Gastroesophageal sphincter (tissue), 4 donors: ENCODE measurements at regions not wholly inside any gene's neighbourhood (a gene's known extent, or its start where the extent isn't known, plus 50 kb on each side); places are given as distances from the start of the nearest gene placed in this dataset.

Experiments
- ATAC-seq: fragments of 150-250 bp; one replicate; pipeline ENCODE4 v1.9.1; 2016; ENCODE audit warnings: mild to moderate bottlenecking, moderate library complexity
- H3K27ac ChIP-seq, 4 donors: fragments of 200-600 bp; sonication (generic) in 3 of 4; 1 replicate in 3 of 4; 2 replicates in 1 of 4; pipeline ENCODE4 v1.5.1; 2016 to 2019
- H3K27me3 ChIP-seq: fragments of 200-600 bp; sonication (generic); one replicate; pipeline ENCODE4 v1.5.1; 2019
- H3K36me3 ChIP-seq, 2 donors: fragments of 200-600 bp; sonication (generic); one replicate each; pipeline ENCODE4 v1.5.1; 2019; ENCODE audit warnings: control low read depth in 1 of 2
- H3K4me1 ChIP-seq, 3 donors: fragments of 200-600 bp; sonication (generic); 1 replicate in 2 of 3; 2 replicates in 1 of 3; pipeline ENCODE4 v1.5.1; 2016 to 2019; ENCODE audit warnings: control low read depth in 2 of 3
- H3K4me3 ChIP-seq, 2 donors: fragments of 200-600 bp; sonication (generic); one replicate each; pipeline ENCODE4 v1.5.1; 2019; ENCODE audit warnings: mild to moderate bottlenecking in 1 of 2, moderate library complexity in 1 of 2
- H3K9me3 ChIP-seq, 3 donors: fragments of 200-600 bp; sonication (generic); one replicate each; pipeline ENCODE4 v1.5.1; 2017 to 2019; ENCODE audit warnings: control low read depth in 2 of 3
- EP300 ChIP-seq: sonication (generic); formaldehyde crosslinking; IDR thresholded peaks from one replicate; pipeline ENCODE4 v1.6.1; 2017; ENCODE audit warnings: antibody characterized with exemption, mild to moderate bottlenecking
- POLR2A ChIP-seq, 2 donors: fragments of 450-650 bp; IDR thresholded peaks; one replicate each; pipeline ENCODE4 v1.6.1; 2017; ENCODE audit warnings: antibody characterized with exemption in 2 of 2, mild to moderate bottlenecking in 2 of 2, moderate library complexity in 1 of 2
- POLR2AphosphoS5 ChIP-seq: sonication (generic); formaldehyde crosslinking; IDR thresholded peaks from one replicate; pipeline ENCODE4 v1.6.1; 2017; ENCODE audit warnings: antibody characterized with exemption
- WGBS, 2 donors: methylation state at CpG; one replicate each; pipeline ENCODE4 v1.1.5; 2018; ENCODE audit warnings: low coverage in 1 of 2; 5-methylcytosine and 5-hydroxymethylcytosine counted together
- TF ChIP-seq, protein P1 (sequence below), 4 experiments: fragments of 200-600 bp in 2 of 4; fragments of 450-650 bp in 2 of 4; sonication (generic) in 1 of 4; IDR thresholded peaks; one replicate each; pipeline ENCODE4 v1.5.1; 2017 to 2019; ENCODE audit warnings: antibody characterized with exemption in 4 of 4, mild to moderate bottlenecking in 2 of 4, moderate library complexity in 2 of 4

DNA sequence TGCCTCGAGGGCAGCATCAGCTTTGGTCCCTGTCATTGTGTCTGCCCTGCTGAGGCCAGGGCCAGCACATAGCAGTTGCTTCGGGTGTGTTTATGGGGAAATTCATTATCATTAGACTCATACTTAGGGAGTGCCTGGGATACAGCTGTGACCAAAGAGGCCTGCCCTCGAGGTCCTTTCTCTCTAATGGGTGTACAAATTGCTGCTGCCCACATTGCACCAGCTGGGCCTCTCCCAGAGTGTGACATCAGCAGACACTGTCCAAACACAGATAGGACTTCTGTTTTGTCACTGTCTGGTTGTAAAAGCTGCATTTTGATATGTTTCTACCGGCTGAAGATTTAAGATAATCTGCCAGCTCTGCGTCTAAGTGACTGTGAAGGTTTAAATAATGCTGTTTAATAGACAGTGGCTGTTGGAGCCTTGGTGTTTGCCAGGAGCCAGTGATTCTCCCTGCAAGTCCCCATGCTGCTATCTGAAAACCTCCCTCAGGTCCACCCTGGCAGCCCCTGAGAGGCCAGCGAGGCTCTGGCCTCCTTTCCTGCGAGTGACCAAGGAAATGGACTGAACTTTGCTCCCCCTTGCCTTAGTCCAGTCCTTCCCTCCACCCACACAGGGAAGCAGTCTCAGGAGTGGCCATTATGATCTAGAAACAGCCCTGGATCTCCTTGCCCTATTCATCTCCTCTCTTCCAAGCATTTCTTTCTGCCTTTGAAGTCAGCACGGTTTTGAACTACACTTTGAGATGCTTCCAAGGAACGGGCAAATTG is 505.2 kb downstream of the TBC1D22A start:
- no peak overlapping the region for H3K27ac ChIP-seq
- peaks cover 0 to 30% (median 0%) of the 10 kb centered on the region in 3 donors for H3K9me3 ChIP-seq
- H3K4me3 ChIP-seq, result no peak overlapping the region
- TF ChIP-seq EP300 (no peak), POLR2AphosphoS5 (no peak), POLR2A (IDR thresholded peaks at IDR 0.05) (no peak)
- TF ChIP-seq, protein P1, sequence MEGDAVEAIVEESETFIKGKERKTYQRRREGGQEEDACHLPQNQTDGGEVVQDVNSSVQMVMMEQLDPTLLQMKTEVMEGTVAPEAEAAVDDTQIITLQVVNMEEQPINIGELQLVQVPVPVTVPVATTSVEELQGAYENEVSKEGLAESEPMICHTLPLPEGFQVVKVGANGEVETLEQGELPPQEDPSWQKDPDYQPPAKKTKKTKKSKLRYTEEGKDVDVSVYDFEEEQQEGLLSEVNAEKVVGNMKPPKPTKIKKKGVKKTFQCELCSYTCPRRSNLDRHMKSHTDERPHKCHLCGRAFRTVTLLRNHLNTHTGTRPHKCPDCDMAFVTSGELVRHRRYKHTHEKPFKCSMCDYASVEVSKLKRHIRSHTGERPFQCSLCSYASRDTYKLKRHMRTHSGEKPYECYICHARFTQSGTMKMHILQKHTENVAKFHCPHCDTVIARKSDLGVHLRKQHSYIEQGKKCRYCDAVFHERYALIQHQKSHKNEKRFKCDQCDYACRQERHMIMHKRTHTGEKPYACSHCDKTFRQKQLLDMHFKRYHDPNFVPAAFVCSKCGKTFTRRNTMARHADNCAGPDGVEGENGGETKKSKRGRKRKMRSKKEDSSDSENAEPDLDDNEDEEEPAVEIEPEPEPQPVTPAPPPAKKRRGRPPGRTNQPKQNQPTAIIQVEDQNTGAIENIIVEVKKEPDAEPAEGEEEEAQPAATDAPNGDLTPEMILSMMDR (IDR thresholded peaks at IDR 0.05), result no peak
- peaks cover 13% of the 10 kb centered on the region for H3K27me3 ChIP-seq
- no peaks in the 10 kb centered on the region for H3K4me1 ChIP-seq
- no peaks in the 10 kb centered on the region for H3K36me3 ChIP-seq
- ATAC-seq, result no peak
- 43 to 47% methylated on average over 4 to 6 of the region's 9 CpGs for WGBS, 2 donors

DNA sequence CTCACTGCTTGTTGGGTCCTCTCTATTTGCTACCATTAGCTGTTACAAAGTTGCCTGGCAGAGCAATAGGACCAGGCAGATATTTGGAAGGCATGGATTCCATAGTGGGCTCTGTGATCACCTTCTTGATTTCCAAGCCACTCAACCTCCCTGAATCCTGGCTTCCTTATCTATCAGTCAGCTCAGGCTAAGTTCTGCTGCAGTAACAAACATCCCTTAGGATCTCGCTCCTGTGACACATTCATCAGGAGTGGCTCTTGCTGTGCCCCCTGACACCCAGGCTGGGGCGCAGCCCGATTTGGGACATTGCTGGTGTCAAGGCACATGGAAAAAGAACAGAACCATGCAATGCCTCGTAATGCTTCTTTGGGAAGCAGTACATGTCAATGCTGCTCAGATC is 503.9 kb downstream of the TBC1D22A start:
- TF ChIP-seq POLR2AphosphoS5 (no peak), POLR2A (IDR thresholded peaks at IDR 0.05) (no peak), EP300 (no peak)
- TF ChIP-seq, protein P1 (IDR thresholded peaks at IDR 0.05), result no peak

DNA sequence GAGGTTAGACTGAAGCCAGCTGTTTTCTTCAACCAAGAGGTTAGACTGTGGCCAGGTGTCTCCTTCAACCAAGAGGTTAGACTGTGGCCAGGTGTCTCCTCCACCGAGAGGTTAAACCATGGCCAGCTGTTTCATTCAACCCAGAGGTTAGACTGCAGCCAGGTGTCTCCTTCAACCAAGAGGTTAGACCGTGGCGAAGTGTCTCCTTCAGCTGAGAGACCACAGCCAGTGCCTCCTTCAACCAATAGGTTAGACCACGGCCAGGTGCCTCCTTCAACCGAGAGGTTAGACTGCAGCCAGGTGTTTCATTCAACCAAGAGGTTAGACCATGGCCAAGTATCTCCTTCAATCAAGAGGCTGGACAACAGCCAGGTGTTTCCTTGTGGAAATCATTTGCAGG is 498.1 kb downstream of the TBC1D22A start:
- no peaks in the 10 kb centered on the region for H3K36me3 ChIP-seq
- no peaks in the 10 kb centered on the region for H3K4me1 ChIP-seq
- no peak overlapping the region for H3K4me3 ChIP-seq
- ATAC-seq, result no peak
- H3K27ac ChIP-seq, result no peak overlapping the region
- WGBS, 2 donors, result 68% methylated on average over 5 of the region's 5 CpGs; no CpG with 5 or more reads in 1 of the 2 donors
- TF ChIP-seq POLR2A (IDR thresholded peaks at IDR 0.05), result no peak
- TF ChIP-seq, protein P1 (IDR thresholded peaks at IDR 0.05), result no peak
- H3K9me3 ChIP-seq, result no peaks in the 10 kb centered on the region
- peaks cover 33% of the 10 kb centered on the region for H3K27me3 ChIP-seq

More for the DNA sequence above, 503.9 kb downstream of the TBC1D22A start:
- 100% methylated on average over 1 of the region's 4 CpGs; no CpG with 5 or more reads in 1 of the 2 donors for WGBS, 2 donors
- H3K4me1 ChIP-seq, result no peaks in the 10 kb centered on the region
- H3K36me3 ChIP-seq, result no peaks in the 10 kb centered on the region
- H3K27me3 ChIP-seq, result peaks cover 13% of the 10 kb centered on the region
- peaks cover 0 to 24% (median 0%) of the 10 kb centered on the region in 3 donors for H3K9me3 ChIP-seq
- no peak overlapping the region for H3K27ac ChIP-seq
- ATAC-seq, result no peak
- H3K4me3 ChIP-seq, result no peak overlapping the region

DNA sequence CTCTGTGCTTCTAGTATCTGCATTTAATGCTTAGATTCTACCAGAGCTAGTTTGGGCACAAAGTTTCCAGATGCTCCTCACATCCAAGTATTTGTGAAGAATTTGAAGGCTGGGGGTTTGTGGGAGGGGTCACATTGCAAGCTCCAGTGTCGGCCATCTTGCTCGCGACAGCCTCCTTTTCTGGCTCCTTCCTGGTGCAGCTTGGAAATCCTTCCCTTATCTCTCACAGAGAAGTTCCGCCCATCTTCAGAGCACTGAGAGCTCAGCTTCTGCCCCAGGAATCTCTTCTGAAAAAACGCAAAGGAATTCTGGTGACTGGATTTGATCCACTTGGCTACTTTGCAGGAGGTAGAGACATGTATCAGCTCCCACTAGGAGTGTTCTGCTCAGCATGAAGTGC is 497.5 kb downstream of the TBC1D22A start:
- Histone ChIP-seq H3K4me3 (no peak overlapping the region), H3K27me3 (peaks cover 30% of the 10 kb centered on the region), H3K27ac (no peak overlapping the region), H3K4me1 (no peaks in the 10 kb centered on the region), H3K36me3 (no peaks in the 10 kb centered on the region), H3K9me3 (no peaks in the 10 kb centered on the region)
- TF ChIP-seq EP300, result no peak
- no peak for TF ChIP-seq POLR2A (IDR thresholded peaks at IDR 0.05)
- TF ChIP-seq POLR2AphosphoS5, result no peak
- TF ChIP-seq, protein P1 (IDR thresholded peaks at IDR 0.05), result no peak
- 49% methylated on average over 3 of the region's 5 CpGs; no CpG with 5 or more reads in 1 of the 2 donors for WGBS, 2 donors
- no peak for ATAC-seq

DNA sequence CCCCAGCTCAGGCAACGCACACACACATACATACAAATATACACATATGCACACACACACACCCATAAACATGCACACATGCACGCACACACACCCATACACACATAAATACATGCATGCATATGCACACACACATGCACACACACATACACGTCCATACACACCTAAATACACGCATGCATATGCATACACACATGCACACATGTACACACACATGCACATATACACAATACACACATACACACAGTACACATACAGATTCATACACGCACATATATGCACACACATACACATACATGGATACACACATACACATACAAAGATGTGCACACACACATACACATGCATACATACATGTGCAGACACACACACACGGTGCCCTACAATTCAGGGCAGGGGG is 496.6 kb downstream of the TBC1D22A start:
- WGBS, 2 donors, result 58 to 71% methylated on average over 4 to 5 of the region's 6 CpGs
- TF ChIP-seq POLR2AphosphoS5 (no peak), EP300 (no peak), POLR2A (IDR thresholded peaks at IDR 0.05) (no peak)
- TF ChIP-seq, protein P1 (IDR thresholded peaks at IDR 0.05), result no peak
- no peaks in the 10 kb centered on the region for H3K36me3 ChIP-seq

More for the DNA sequence above, 496.6 kb downstream of the TBC1D22A start:
- H3K9me3 ChIP-seq, result no peaks in the 10 kb centered on the region
- no peak overlapping the region for H3K27ac ChIP-seq
- no peak for ATAC-seq
- peaks cover 30% of the 10 kb centered on the region for H3K27me3 ChIP-seq
- no peak overlapping the region for H3K4me3 ChIP-seq
- no peaks in the 10 kb centered on the region for H3K4me1 ChIP-seq
